SJCRH30 (cell line): ENCODE measurements at regions not wholly inside any gene's neighbourhood (a gene's known extent, or its start where the extent isn't known, plus 50 kb on each side); places are given as distances from the start of the nearest gene placed in this dataset.
A peak's percentile ranks its signal among the peaks of the same experiment; 100 is the strongest.
"Not testable (repeated sequence)": the region's sequence is repeated elsewhere in the genome, so short reads cannot be mapped to it uniquely, and the experiment has no call there.

Experiments
- DNase-seq, 2 experiments: peaks; one replicate each; pipeline ENCODE4 v3.0.0-alpha.2; 2015 to 2020
- H3K27ac ChIP-seq: fragments of 250-450 bp; sonication (Bioruptor Pico); 2 replicates; pipeline ENCODE4 v1.5.1; 2020; ENCODE audit warnings: mild to moderate bottlenecking, moderate library complexity
- H3K27me3 ChIP-seq: fragments of 250-450 bp; sonication (Bioruptor Pico); 2 replicates; pipeline ENCODE4 v1.5.1; 2020; ENCODE audit warnings: mild to moderate bottlenecking, moderate library complexity
- H3K36me3 ChIP-seq: fragments of 250-450 bp; sonication (Bioruptor Pico); 2 replicates; pipeline ENCODE4 v1.5.1; 2020; ENCODE audit warnings: mild to moderate bottlenecking, moderate library complexity
- H3K4me1 ChIP-seq: fragments of 250-450 bp; sonication (Bioruptor Pico); 2 replicates; pipeline ENCODE4 v1.5.1; 2020; ENCODE audit warnings: mild to moderate bottlenecking, moderate library complexity
- H3K4me3 ChIP-seq: fragments of 250-450 bp; sonication (Bioruptor Pico); 2 replicates; pipeline ENCODE4 v1.5.1; 2020; ENCODE audit warnings: mild to moderate bottlenecking, moderate library complexity
- H3K9me3 ChIP-seq: fragments of 250-450 bp; sonication (Bioruptor Pico); replicated peaks from 2 replicates; pipeline ENCODE4 v1.5.1; 2020; ENCODE audit warnings: mild to moderate bottlenecking, moderate library complexity

- Histone ChIP-seq H3K4me3 (no peak overlapping the region), H3K27ac (no peak overlapping the region), H3K9me3 (no peaks in the 10 kb centered on the region), H3K4me1 (no peaks in the 10 kb centered on the region; the same call in 1 of the 2 replicates), H3K27me3 (no peaks in the 10 kb centered on the region), H3K36me3 (no peaks in the 10 kb centered on the region)
- DNase-seq: no peak
These were observed 385.1 kb downstream of the DTWD2 start for GRCh38 chr5:118603278-118603677.

- H3K9me3 ChIP-seq: no peaks in the 10 kb centered on the region
- no peak overlapping the region for H3K4me3 ChIP-seq
- no peak for DNase-seq
- peaks cover 6% of the 10 kb centered on the region; the same call in 1 of the 2 replicates for H3K4me1 ChIP-seq
- no peaks in the 10 kb centered on the region for H3K36me3 ChIP-seq
- no peak overlapping the region for H3K27ac ChIP-seq
- no peaks in the 10 kb centered on the region for H3K27me3 ChIP-seq
These were observed 390.0 kb downstream of the DTWD2 start for GRCh38 chr5:118598311-118598710.

- peak in 1 of 2 experiments; percentile 41 for DNase-seq
- H3K36me3 ChIP-seq: no peaks in the 10 kb centered on the region
- no peak overlapping the region for H3K4me3 ChIP-seq
- H3K4me1 ChIP-seq: peaks cover 6% of the 10 kb centered on the region; the same call in 1 of the 2 replicates
- H3K9me3 ChIP-seq: no peaks in the 10 kb centered on the region
- no peak overlapping the region for H3K27ac ChIP-seq
- H3K27me3 ChIP-seq: no peaks in the 10 kb centered on the region
These were observed 390.8 kb downstream of the DTWD2 start for GRCh38 chr5:118597543-118597942.

- Histone ChIP-seq H3K4me1 (peaks cover 6% of the 10 kb centered on the region; the same call in 1 of the 2 replicates), H3K27me3 (no peaks in the 10 kb centered on the region), H3K9me3 (no peaks in the 10 kb centered on the region), H3K4me3 (no peak overlapping the region), H3K27ac (no peak overlapping the region), H3K36me3 (no peaks in the 10 kb centered on the region)
- DNase-seq: peak in 1 of 2 experiments; percentile 27
These were observed 392.1 kb downstream of the DTWD2 start for GRCh38 chr5:118596255-118596654.

GRCh38 chr5:118593003-118593328, 395.4 kb downstream of the DTWD2 start:
- no peaks in the 10 kb centered on the region for H3K9me3 ChIP-seq
- H3K36me3 ChIP-seq: no peaks in the 10 kb centered on the region
- no peaks in the 10 kb centered on the region for H3K27me3 ChIP-seq
- peaks cover 6% of the 10 kb centered on the region; the same call in 1 of the 2 replicates for H3K4me1 ChIP-seq
- no peak overlapping the region for H3K27ac ChIP-seq
- H3K4me3 ChIP-seq: no peak overlapping the region
- no peak for DNase-seq

- no peak overlapping the region for H3K4me3 ChIP-seq
- no peaks in the 10 kb centered on the region for H3K36me3 ChIP-seq
- H3K4me1 ChIP-seq: peaks cover 5% of the 10 kb centered on the region; the same call in 1 of the 2 replicates
These were observed 395.9 kb downstream of the DTWD2 start for GRCh38 chr5:118592229-118593002.

GRCh38 chr5:118590806-118591205, 397.5 kb downstream of the DTWD2 start:
- no peaks in the 10 kb centered on the region for H3K4me1 ChIP-seq
- no peaks in the 10 kb centered on the region for H3K36me3 ChIP-seq
- no peaks in the 10 kb centered on the region for H3K27me3 ChIP-seq
- H3K4me3 ChIP-seq: no peak overlapping the region
- H3K9me3 ChIP-seq: no peaks in the 10 kb centered on the region
- DNase-seq: no peak
- no peak overlapping the region for H3K27ac ChIP-seq

More at GRCh38 chr5:118592229-118593002, 395.9 kb downstream of the DTWD2 start:
- Histone ChIP-seq H3K9me3 (no peaks in the 10 kb centered on the region), H3K27ac (no peak overlapping the region), H3K27me3 (no peaks in the 10 kb centered on the region)
- DNase-seq: no peak

- H3K27ac ChIP-seq: no peak overlapping the region
- no peaks in the 10 kb centered on the region for H3K9me3 ChIP-seq
- no peak overlapping the region for H3K4me3 ChIP-seq
- peaks cover 3% of the 10 kb centered on the region; the same call in 1 of the 2 replicates for H3K4me1 ChIP-seq
- H3K36me3 ChIP-seq: no peaks in the 10 kb centered on the region
- no peaks in the 10 kb centered on the region for H3K27me3 ChIP-seq
- DNase-seq: no peak
These were observed 407.4 kb downstream of the DTWD2 start for GRCh38 chr5:118580949-118581348.

- no peak for DNase-seq
- Histone ChIP-seq H3K4me1 (no peaks in the 10 kb centered on the region), H3K27ac (no peak overlapping the region), H3K9me3 (no peaks in the 10 kb centered on the region), H3K4me3 (no peak overlapping the region), H3K36me3 (no peaks in the 10 kb centered on the region), H3K27me3 (no peaks in the 10 kb centered on the region)
These were observed 410.3 kb downstream of the DTWD2 start for GRCh38 chr5:118578093-118578492.

- no peak overlapping the region for H3K4me3 ChIP-seq
- no peaks in the 10 kb centered on the region for H3K9me3 ChIP-seq
- H3K4me1 ChIP-seq: no peaks in the 10 kb centered on the region
- no peak overlapping the region for H3K27ac ChIP-seq
- no peaks in the 10 kb centered on the region for H3K27me3 ChIP-seq
- no peaks in the 10 kb centered on the region for H3K36me3 ChIP-seq
- DNase-seq: no peak
These were observed 410.7 kb downstream of the DTWD2 start for GRCh38 chr5:118577621-118578020.

GRCh38 chr5:118570276-118570675, 418.1 kb downstream of the DTWD2 start:
- H3K36me3 ChIP-seq, H3K27me3 ChIP-seq, H3K4me1 ChIP-seq, H3K9me3 ChIP-seq, DNase-seq, H3K27ac ChIP-seq, H3K4me3 ChIP-seq: not testable (repeated sequence)

- H3K27ac ChIP-seq, H3K36me3 ChIP-seq, H3K4me1 ChIP-seq, H3K27me3 ChIP-seq, DNase-seq, H3K4me3 ChIP-seq, H3K9me3 ChIP-seq: not testable (repeated sequence)
These were observed 418.8 kb downstream of the DTWD2 start for GRCh38 chr5:118569596-118569995.

- no peaks in the 10 kb centered on the region for H3K4me1 ChIP-seq
- H3K27me3 ChIP-seq: no peaks in the 10 kb centered on the region
- H3K36me3 ChIP-seq: no peaks in the 10 kb centered on the region
- no peak for DNase-seq
- H3K4me3 ChIP-seq: no peak overlapping the region
- H3K27ac ChIP-seq: no peak overlapping the region
- H3K9me3 ChIP-seq: no peaks in the 10 kb centered on the region
These were observed 422.9 kb downstream of the DTWD2 start for GRCh38 chr5:118565335-118565971.

- Histone ChIP-seq H3K9me3 (no peaks in the 10 kb centered on the region), H3K27ac (no peak overlapping the region), H3K4me3 (no peak overlapping the region), H3K27me3 (no peaks in the 10 kb centered on the region), H3K4me1 (no peaks in the 10 kb centered on the region), H3K36me3 (no peaks in the 10 kb centered on the region)
- no peak for DNase-seq
These were observed 426.4 kb downstream of the DTWD2 start for GRCh38 chr5:118561971-118562370.

- H3K4me3 ChIP-seq: no peak overlapping the region
- no peaks in the 10 kb centered on the region for H3K36me3 ChIP-seq
- no peaks in the 10 kb centered on the region for H3K9me3 ChIP-seq
- no peaks in the 10 kb centered on the region for H3K27me3 ChIP-seq
- DNase-seq: no peak
- H3K4me1 ChIP-seq: no peaks in the 10 kb centered on the region
- no peak overlapping the region for H3K27ac ChIP-seq
These were observed 427.1 kb downstream of the DTWD2 start for GRCh38 chr5:118561235-118561634.

- Histone ChIP-seq H3K27me3 (no peaks in the 10 kb centered on the region), H3K4me1 (no peaks in the 10 kb centered on the region), H3K36me3 (no peaks in the 10 kb centered on the region), H3K4me3 (no peak overlapping the region), H3K9me3 (no peaks in the 10 kb centered on the region), H3K27ac (no peak overlapping the region)
- DNase-seq: no peak
These were observed 429.5 kb downstream of the DTWD2 start for GRCh38 chr5:118558871-118559270.
